Stimulated activated naive B cell treated with anti-CD40 and anti-IgM and Interleukin-4, amounts not matched to agents 10 μg/mL and 1 μg/mL and 100 μg/mL, for 72 hours (primary cell): ENCODE measurements at regions not wholly inside any gene's neighbourhood (a gene's known extent, or its start where the extent isn't known, plus 50 kb on each side); places are given as distances from the start of the nearest gene placed in this dataset.

Experiments
- ATAC-seq, 2 donors: fragments of 150-1000 bp; cut with Tn5 transposase; replicated peaks; 2 replicates each; pipeline ENCODE4 v1.10.0; 2021; ENCODE audit warnings: moderate library complexity in 1 of 2
- DNase-seq: peaks from one replicate; pipeline ENCODE4 v3.0.0; 2021
- H3K27ac Mint-ChIP-seq: one replicate; pipeline ENCODE4 v1.8.0; 2022; ENCODE audit warnings: mild to moderate bottlenecking, mixed read lengths
- H3K27me3 Mint-ChIP-seq, 2 donors: one replicate each; pipeline ENCODE4 v1.8.0; 2022; ENCODE audit warnings: mixed read lengths in 2 of 2
- H3K36me3 Mint-ChIP-seq, 2 donors: one replicate each; pipeline ENCODE4 v1.8.0; 2022; ENCODE audit warnings: mixed read lengths in 2 of 2, mild to moderate bottlenecking in 1 of 2
- H3K4me1 Mint-ChIP-seq, 2 donors: one replicate each; pipeline ENCODE4 v1.8.0; 2022; ENCODE audit warnings: mixed read lengths in 2 of 2, mild to moderate bottlenecking in 1 of 2
- H3K4me3 Mint-ChIP-seq, 2 donors: one replicate each; pipeline ENCODE4 v1.8.0; 2022; ENCODE audit warnings: mild to moderate bottlenecking in 2 of 2, mixed read lengths in 2 of 2, moderate library complexity in 1 of 2
- H3K9me3 Mint-ChIP-seq, 2 donors: one replicate each; pipeline ENCODE4 v1.8.0; 2022; ENCODE audit warnings: mixed read lengths in 2 of 2, mild to moderate bottlenecking in 1 of 2

DNA sequence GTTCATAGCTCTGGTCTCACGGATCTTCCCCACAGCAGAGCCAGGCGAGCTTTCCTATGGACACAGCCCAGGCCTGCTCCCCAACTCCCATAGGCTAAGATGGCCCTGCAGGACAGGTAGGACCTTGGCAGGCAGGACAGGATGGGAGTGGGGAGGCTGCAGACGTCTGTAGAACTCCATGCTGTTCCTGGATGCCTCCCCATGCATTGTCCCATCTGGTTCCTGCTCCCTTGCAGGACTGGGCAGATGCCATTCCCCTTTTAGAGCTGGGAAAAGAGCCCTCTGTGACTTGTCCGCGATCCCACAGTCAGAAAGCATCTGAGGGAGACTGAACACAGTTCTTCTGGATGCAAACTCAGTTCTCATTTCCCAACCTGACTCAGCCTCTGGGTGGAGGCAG, 71.9 kb upstream of the ATP5PO start:
- Mint-ChIP-seq H3K27me3 (peaks cover 17 to 18% of the 10 kb centered on the region in 2 donors), H3K27ac (no peak overlapping the region), H3K36me3 (peaks cover 3 to 5% of the 10 kb centered on the region in 2 donors), H3K4me1 (peaks cover 18 to 39% of the 10 kb centered on the region in 2 donors), H3K9me3 (peaks cover 7 to 10% of the 10 kb centered on the region in 2 donors), H3K4me3 (no peak overlapping the region)
- DNase-seq (no peak), ATAC-seq (no peak)

GRCh38 chr21:33985117-33986050, 69.8 kb upstream of the ATP5PO start:
- Mint-ChIP-seq H3K9me3 (peaks cover 0 to 2% of the 10 kb centered on the region in 2 donors), H3K27me3 (peaks cover 6 to 7% of the 10 kb centered on the region in 2 donors), H3K27ac (peak overlapping the region; percentile 20), H3K4me1 (peaks cover 13 to 32% of the 10 kb centered on the region in 2 donors), H3K4me3 (no peak overlapping the region), H3K36me3 (no peaks in the 10 kb centered on the region)
- DNase-seq (no peak), ATAC-seq (no peak)

DNA sequence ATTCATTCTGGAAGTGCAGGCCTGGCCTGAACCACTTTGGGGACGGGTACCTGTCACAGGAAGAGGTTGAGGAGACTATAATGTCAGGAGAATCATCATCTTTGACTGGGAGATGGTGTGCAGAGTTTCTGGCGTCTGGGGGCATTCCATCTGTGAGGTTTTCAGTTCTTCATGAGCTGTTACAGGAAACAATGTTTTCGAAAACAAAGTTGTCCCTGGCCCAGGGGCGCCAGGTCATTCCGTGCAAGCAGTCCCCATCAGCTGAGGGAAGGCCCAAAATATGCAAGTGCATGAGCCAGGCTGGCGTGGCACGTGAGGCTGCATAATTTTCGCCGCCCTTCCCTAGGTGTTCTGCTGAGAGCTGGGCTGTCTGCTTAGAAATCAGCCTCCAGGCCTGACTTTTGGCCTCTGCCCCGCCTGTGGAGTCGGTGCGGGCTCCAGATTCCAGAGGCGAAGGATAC, 68.4 kb upstream of the ATP5PO start:
- Mint-ChIP-seq H3K36me3 (no peaks in the 10 kb centered on the region), H3K27ac (no peak overlapping the region)

DNA sequence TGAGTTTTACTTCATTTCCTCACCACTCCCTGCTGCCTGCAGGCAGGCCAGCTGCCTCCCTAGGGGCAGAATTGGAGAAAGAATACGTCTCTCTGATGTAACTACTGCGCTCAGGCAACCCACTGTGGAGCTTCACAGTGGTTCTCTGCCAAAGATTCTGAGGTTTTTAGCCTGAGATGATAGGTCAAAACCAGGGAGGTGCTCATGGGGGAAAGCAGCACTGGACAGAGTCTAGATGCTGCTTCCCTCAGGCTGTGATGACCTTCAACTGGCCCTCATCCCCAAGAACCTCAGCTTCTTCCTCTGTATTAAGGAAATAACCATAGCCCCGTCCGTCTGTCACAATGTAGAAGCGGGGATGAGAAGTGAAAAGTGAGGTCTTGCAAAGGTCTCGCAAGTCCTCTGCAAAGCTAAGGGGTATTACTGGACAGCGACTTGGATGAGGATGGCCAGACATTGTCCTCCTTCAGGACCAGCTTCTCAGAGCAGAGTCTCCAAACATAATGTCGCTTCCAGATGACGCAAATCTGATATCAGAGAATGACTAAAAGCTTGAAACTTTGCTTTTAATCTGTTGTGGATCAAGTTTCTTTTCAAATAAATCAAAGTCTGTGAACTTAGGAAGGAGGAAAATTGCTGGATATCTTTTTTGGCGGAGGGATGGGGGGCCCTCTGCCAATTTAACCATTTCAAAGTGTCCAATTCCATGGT, 65.9 kb upstream of the ATP5PO start:
- Mint-ChIP-seq H3K36me3 (no peaks in the 10 kb centered on the region), H3K27ac (no peak overlapping the region), H3K27me3 (no peaks in the 10 kb centered on the region), H3K9me3 (peaks cover 0 to 2% of the 10 kb centered on the region in 2 donors), H3K4me3 (no peak overlapping the region), H3K4me1 (peaks cover 31 to 52% of the 10 kb centered on the region in 2 donors)
- ATAC-seq: no peak
- DNase-seq: no peak

More for the DNA sequence above, 68.4 kb upstream of the ATP5PO start:
- ATAC-seq (peak; percentile 67 to 71), DNase-seq (no peak)
- Mint-ChIP-seq H3K4me3 (no peak overlapping the region), H3K4me1 (peaks cover 13 to 31% of the 10 kb centered on the region in 2 donors), H3K9me3 (peaks cover 0 to 2% of the 10 kb centered on the region in 2 donors), H3K27me3 (peaks cover 6% of the 10 kb centered on the region in 2 donors)

DNA sequence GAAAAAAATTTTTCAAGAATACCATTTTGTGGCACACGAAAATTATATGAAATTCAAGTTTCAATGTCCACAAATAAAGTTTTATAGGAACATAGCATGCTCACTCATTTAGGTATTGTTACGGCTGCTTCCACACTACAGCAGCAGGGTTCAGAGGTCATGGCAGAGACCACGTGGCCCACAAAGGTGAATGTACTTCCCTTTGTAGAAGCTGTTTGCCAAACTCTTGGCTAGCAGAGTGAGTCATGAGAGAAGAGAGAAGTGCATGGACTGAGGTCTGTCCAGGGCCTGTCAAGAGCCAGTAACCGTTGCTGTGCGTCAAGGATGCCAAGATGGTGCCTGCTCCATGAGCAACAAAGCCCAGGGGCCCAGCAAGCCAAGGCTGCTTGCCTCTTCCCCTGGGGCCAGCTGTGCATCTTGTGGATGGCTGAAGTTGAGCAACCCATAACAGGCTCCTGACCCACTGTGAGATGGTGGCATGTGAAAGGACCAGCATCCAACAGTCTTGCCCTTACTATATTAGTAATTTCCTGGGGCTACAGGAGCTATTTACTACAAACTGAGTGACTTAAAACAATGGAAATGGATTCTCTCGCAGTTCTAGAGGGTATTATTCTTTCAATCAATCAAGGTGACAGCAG, 64.8 kb upstream of the ATP5PO start:
- H3K36me3 Mint-ChIP-seq: no peaks in the 10 kb centered on the region
- peaks cover 0 to 2% of the 10 kb centered on the region in 2 donors for H3K9me3 Mint-ChIP-seq
- H3K27ac Mint-ChIP-seq: no peak overlapping the region
- no peak overlapping the region for H3K4me3 Mint-ChIP-seq
- ATAC-seq: no peak
- H3K4me1 Mint-ChIP-seq: peaks cover 41 to 53% of the 10 kb centered on the region in 2 donors
- no peaks in the 10 kb centered on the region for H3K27me3 Mint-ChIP-seq
- no peak for DNase-seq

GRCh38 chr21:33978585-33978984, 63.0 kb upstream of the ATP5PO start:
- Mint-ChIP-seq H3K4me3 (no peak overlapping the region), H3K27ac (no peak overlapping the region), H3K27me3 (no peaks in the 10 kb centered on the region), H3K9me3 (peaks cover 4% of the 10 kb centered on the region in 2 donors), H3K4me1 (peaks cover 39 to 49% of the 10 kb centered on the region in 2 donors), H3K36me3 (peaks cover 0 to 4% of the 10 kb centered on the region in 2 donors)
- no peak for DNase-seq
- ATAC-seq: no peak

DNA sequence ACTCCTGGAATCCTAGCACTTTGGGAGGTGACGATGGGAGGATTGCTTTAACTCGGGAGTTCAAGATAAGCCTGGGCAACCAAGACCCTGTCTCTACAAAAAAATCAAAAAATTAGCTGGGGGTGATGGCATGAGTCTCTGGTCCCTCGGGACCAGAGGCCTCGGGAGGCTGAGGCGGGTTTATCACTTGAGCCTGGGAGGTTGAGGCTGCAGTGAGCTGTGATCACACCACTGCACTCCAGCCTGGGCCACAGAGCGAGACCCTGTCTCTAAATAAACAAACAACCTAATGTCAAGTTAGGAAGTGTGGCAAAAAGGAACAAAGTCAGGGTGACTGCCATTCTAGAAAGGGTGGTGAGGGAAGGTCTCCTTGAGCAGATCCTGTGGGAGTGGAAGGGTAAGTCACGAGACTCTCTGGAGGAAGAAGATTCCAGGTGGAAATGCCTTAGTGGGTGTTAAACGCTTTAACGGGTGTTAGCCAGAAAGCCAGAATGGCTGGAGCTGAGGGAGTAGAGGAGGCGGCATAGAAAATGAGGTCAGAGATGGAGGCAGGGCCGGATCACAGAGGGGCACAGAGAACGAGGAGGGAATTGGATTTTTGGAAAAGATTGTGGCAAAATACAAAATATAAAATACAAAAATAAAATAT, 62.2 kb upstream of the ATP5PO start:
- Mint-ChIP-seq H3K36me3 (peaks cover 0 to 4% of the 10 kb centered on the region in 2 donors), H3K4me3 (no peak overlapping the region), H3K9me3 (peaks cover 4% of the 10 kb centered on the region in 2 donors), H3K27me3 (no peaks in the 10 kb centered on the region), H3K4me1 (peaks cover 36 to 46% of the 10 kb centered on the region in 2 donors), H3K27ac (no peak overlapping the region)
- ATAC-seq (no peak), DNase-seq (no peak)

DNA sequence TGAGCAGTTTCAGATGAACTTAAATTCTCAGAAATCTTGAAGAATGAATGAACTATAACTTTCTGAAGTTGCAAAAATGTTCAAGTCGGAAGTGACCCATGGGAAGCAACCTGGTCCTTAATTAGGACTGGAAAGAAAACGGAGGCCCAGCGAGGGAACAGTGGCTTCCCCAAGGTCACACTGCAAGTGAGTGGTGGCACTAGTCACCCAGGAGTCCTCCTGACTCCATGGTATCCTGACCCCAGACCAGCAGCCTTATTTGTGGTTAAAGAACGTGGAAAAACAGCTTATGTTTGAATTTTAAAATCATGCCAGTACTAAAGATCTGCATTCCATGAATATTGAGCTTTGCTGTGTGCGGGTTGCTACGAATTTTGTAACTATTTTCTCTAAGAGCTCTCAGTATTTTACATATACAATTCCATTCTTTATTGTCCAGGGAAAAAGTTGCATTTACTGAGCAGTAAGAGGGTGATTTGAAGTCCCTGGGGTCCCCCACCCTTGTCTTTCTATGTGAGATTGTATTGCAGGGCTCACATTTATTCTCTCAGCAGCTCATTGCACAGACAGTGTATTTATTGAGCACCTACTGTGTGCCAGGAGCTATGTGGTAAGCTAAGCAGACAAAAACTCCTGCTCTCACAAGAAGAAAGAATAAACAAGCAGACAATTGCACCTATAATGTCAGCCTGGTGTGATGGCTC, 61.6 kb upstream of the ATP5PO start:
- peak overlapping the region; percentile 99 for H3K27ac Mint-ChIP-seq
- H3K36me3 Mint-ChIP-seq: peaks cover 0 to 4% of the 10 kb centered on the region in 2 donors
- H3K4me3 Mint-ChIP-seq: peak overlapping the region; percentile 66 to 81
- H3K27me3 Mint-ChIP-seq: no peaks in the 10 kb centered on the region
- H3K9me3 Mint-ChIP-seq: peaks cover 3 to 4% of the 10 kb centered on the region in 2 donors
- ATAC-seq: no peak
- peaks cover 36 to 50% of the 10 kb centered on the region in 2 donors for H3K4me1 Mint-ChIP-seq
- no peak for DNase-seq

- ATAC-seq (peak; percentile 65 to 67), DNase-seq (peak; percentile 62)
- Mint-ChIP-seq H3K9me3 (peaks cover 2 to 4% of the 10 kb centered on the region in 2 donors), H3K4me3 (peak overlapping the region; percentile 66 to 81), H3K36me3 (peaks cover 0 to 4% of the 10 kb centered on the region in 2 donors), H3K27ac (peak overlapping the region; percentile 99), H3K4me1 (peaks cover 36 to 56% of the 10 kb centered on the region in 2 donors), H3K27me3 (no peaks in the 10 kb centered on the region)
These were observed 60.7 kb upstream of the ATP5PO start for GRCh38 chr21:33976082-33977016.

GRCh38 chr21:33975548-33976081, 60.0 kb upstream of the ATP5PO start:
- H3K4me1 Mint-ChIP-seq: peaks cover 36 to 56% of the 10 kb centered on the region in 2 donors
- H3K27ac Mint-ChIP-seq: peak overlapping the region; percentile 99
- peaks cover 0 to 4% of the 10 kb centered on the region in 2 donors for H3K36me3 Mint-ChIP-seq
- H3K27me3 Mint-ChIP-seq: no peaks in the 10 kb centered on the region
- peaks cover 2 to 4% of the 10 kb centered on the region in 2 donors for H3K9me3 Mint-ChIP-seq
- DNase-seq (peak; percentile 84), ATAC-seq (peak; percentile 93 to 95)
- H3K4me3 Mint-ChIP-seq: peak overlapping the region; percentile 66 to 81

GRCh38 chr21:33974513-33975468, 59.2 kb upstream of the ATP5PO start:
- Mint-ChIP-seq H3K4me1 (peaks cover 36 to 56% of the 10 kb centered on the region in 2 donors), H3K27ac (peak overlapping the region; percentile 99), H3K36me3 (peaks cover 0 to 4% of the 10 kb centered on the region in 2 donors), H3K9me3 (peaks cover 2 to 4% of the 10 kb centered on the region in 2 donors), H3K27me3 (no peaks in the 10 kb centered on the region), H3K4me3 (peak overlapping the region; percentile 33 to 66)
- DNase-seq (no peak), ATAC-seq (peak in 1 of 2 donors; percentile 1)
